ENCODE measurements at regions not wholly inside any gene's neighbourhood (a gene's known extent, or its start where the extent isn't known, plus 50 kb on each side); places are given as distances from the start of the nearest gene placed in this dataset.

GRCh38 chr1:22286491-22286890 is 143.6 kb upstream of the WNT4 start:
- no peaks in the 10 kb centered on the region for H4K20me1 ChIP-seq (ENCODE audit: control insufficient read depth, insufficient read depth, low read length, poor library complexity, severe bottlenecking)
- Mint-ChIP-seq H3K27ac (no peak overlapping the region), H3K9me3 (ENCODE audit: insufficient read depth) (no peaks in the 10 kb centered on the region), H3K4me3 (no peak overlapping the region), H3K27me3 (peaks cover 28% of the 10 kb centered on the region), H3K4me1 (no peaks in the 10 kb centered on the region)
- H3K9me3 ChIP-seq (ENCODE audit: control extremely low read depth in 1 of 3, control insufficient read depth in 2 of 3, insufficient read depth in 1 of 3, low read length in 2 of 3) = no peaks in the 10 kb centered on the region
- ChIA-PET CTCF (no interaction called here), POLR2A (no interaction called here)
- intact Hi-C loops (cut with micrococcal nuclease) = no loop called here
- no peak overlapping the region for H3K4me3 ChIP-seq (ENCODE audit: control extremely low read depth in 1 of 5, extremely low read depth in 1 of 5, insufficient read depth in 1 of 5, low read depth in 2 of 5, low read length in 4 of 5)
- H3K79me2 ChIP-seq (ENCODE audit: control insufficient read depth, insufficient read depth, low read length) = no peaks in the 10 kb centered on the region
- WGBS (ENCODE audit: insufficient coverage) = 83% methylated on average over 1 of the region's 2 CpGs
- H3K36me3 ChIP-seq (replicated peaks in 1 of 2; ENCODE audit: control extremely low read depth in 1 of 2, control insufficient read depth in 1 of 2, extremely low read depth in 1 of 2, insufficient read depth in 2 of 2, low read length in 1 of 2) = no peaks in the 10 kb centered on the region
- no peaks in the 10 kb centered on the region for H3K27me3 ChIP-seq (replicated peaks in 1 of 4; ENCODE audit: control extremely low read depth in 1 of 4, control insufficient read depth in 3 of 4, insufficient read depth in 4 of 4, low read length in 3 of 4)
- H3K9ac ChIP-seq (ENCODE audit: low read length) = no peak overlapping the region
- no peaks in the 10 kb centered on the region for H3K4me1 ChIP-seq (ENCODE audit: control insufficient read depth in 2 of 2, insufficient read depth in 2 of 2, low read length in 2 of 2)
- no peak overlapping the region for H2AFZ ChIP-seq (ENCODE audit: insufficient read depth, low read depth, low read length, poor library complexity, severe bottlenecking)
- no peak overlapping the region for H3K4me2 ChIP-seq (replicated peaks; ENCODE audit: low read depth, low read length, poor library complexity, severe bottlenecking)
- no peak for TF ChIP-seq EZH2 (IDR thresholded peaks at IDR 0.05; ENCODE audit: borderline replicate concordance, insufficient read depth, low read depth, low read length, poor library complexity, severe bottlenecking)
- TF ChIP-seq, protein P1, sequence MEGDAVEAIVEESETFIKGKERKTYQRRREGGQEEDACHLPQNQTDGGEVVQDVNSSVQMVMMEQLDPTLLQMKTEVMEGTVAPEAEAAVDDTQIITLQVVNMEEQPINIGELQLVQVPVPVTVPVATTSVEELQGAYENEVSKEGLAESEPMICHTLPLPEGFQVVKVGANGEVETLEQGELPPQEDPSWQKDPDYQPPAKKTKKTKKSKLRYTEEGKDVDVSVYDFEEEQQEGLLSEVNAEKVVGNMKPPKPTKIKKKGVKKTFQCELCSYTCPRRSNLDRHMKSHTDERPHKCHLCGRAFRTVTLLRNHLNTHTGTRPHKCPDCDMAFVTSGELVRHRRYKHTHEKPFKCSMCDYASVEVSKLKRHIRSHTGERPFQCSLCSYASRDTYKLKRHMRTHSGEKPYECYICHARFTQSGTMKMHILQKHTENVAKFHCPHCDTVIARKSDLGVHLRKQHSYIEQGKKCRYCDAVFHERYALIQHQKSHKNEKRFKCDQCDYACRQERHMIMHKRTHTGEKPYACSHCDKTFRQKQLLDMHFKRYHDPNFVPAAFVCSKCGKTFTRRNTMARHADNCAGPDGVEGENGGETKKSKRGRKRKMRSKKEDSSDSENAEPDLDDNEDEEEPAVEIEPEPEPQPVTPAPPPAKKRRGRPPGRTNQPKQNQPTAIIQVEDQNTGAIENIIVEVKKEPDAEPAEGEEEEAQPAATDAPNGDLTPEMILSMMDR (IDR thresholded peaks at IDR 0.05) = no peak
- DNase-seq (no peak), ATAC-seq (ENCODE audit: low read depth) (no peak)
- H3K27ac ChIP-seq (ENCODE audit: low read length in 2 of 2) = no peak overlapping the region

DNA sequence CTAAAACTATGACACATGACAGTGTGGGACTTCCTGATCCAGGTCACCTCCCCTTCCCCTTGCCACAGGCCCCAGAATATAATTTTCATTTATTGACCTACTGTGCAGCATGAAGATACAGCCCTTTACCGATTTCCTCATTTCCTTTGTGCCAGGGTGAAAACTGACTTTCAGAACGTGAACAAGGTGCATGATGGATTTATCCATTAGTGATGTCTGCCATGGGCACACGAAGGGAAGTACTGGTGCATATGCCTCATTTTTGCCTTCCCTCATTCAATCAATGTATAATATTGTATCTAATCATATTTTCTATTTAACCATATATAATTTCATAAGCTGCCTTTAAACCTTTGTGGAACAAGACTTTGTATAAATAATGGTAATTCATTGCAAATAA is 144.4 kb upstream of the WNT4 start:
- Histone ChIP-seq H3K9me3 (ENCODE audit: control extremely low read depth in 1 of 3, control insufficient read depth in 2 of 3, insufficient read depth in 1 of 3, low read length in 2 of 3) (no peaks in the 10 kb centered on the region), H3K4me3 (ENCODE audit: control extremely low read depth in 1 of 5, extremely low read depth in 1 of 5, insufficient read depth in 1 of 5, low read depth in 2 of 5, low read length in 4 of 5) (no peak overlapping the region), H3K4me2 (replicated peaks; ENCODE audit: low read depth, low read length, poor library complexity, severe bottlenecking) (no peak overlapping the region), H3K79me2 (ENCODE audit: control insufficient read depth, insufficient read depth, low read length) (no peaks in the 10 kb centered on the region), H4K20me1 (ENCODE audit: control insufficient read depth, insufficient read depth, low read length, poor library complexity, severe bottlenecking) (no peaks in the 10 kb centered on the region), H3K4me1 (ENCODE audit: control insufficient read depth in 2 of 2, insufficient read depth in 2 of 2, low read length in 2 of 2) (no peaks in the 10 kb centered on the region), H2AFZ (ENCODE audit: insufficient read depth, low read depth, low read length, poor library complexity, severe bottlenecking) (no peak overlapping the region), H3K36me3 (replicated peaks in 1 of 2; ENCODE audit: control extremely low read depth in 1 of 2, control insufficient read depth in 1 of 2, extremely low read depth in 1 of 2, insufficient read depth in 2 of 2, low read length in 1 of 2) (no peaks in the 10 kb centered on the region), H3K27ac (ENCODE audit: low read length in 2 of 2) (no peak overlapping the region), H3K9ac (ENCODE audit: low read length) (no peak overlapping the region), H3K27me3 (replicated peaks in 1 of 4; ENCODE audit: control extremely low read depth in 1 of 4, control insufficient read depth in 3 of 4, insufficient read depth in 4 of 4, low read length in 3 of 4) (no peaks in the 10 kb centered on the region)
- ATAC-seq (ENCODE audit: low read depth) (no peak), DNase-seq (no peak)
- H3K27ac Mint-ChIP-seq = no peak overlapping the region
- ChIA-PET CTCF (no interaction called here), POLR2A (no interaction called here)
- H3K9me3 Mint-ChIP-seq (ENCODE audit: insufficient read depth) = no peaks in the 10 kb centered on the region
- H3K27me3 Mint-ChIP-seq = peaks cover 33% of the 10 kb centered on the region
- intact Hi-C loops (cut with micrococcal nuclease) = no loop called here
- no peak overlapping the region for H3K4me3 Mint-ChIP-seq
- no peaks in the 10 kb centered on the region for H3K4me1 Mint-ChIP-seq
- no peak for TF ChIP-seq EZH2 (IDR thresholded peaks at IDR 0.05; ENCODE audit: borderline replicate concordance, insufficient read depth, low read depth, low read length, poor library complexity, severe bottlenecking)
- TF ChIP-seq, protein P1 (IDR thresholded peaks at IDR 0.05) = no peak
- no CpG with 5 or more reads among the region's 3 CpGs for WGBS (ENCODE audit: insufficient coverage)
